Adrenal gland (tissue), 5 donors: ENCODE measurements at regions not wholly inside any gene's neighbourhood (a gene's known extent, or its start where the extent isn't known, plus 50 kb on each side); places are given as distances from the start of the nearest gene placed in this dataset.

Source experiments
- POLR2A ChIP-seq, 2 donors: fragments of 450-650 bp; IDR thresholded peaks; one replicate each; pipeline ENCODE4 v1.6.1; 2017; ENCODE audit warnings: antibody characterized with exemption in 2 of 2, mild to moderate bottlenecking in 2 of 2, moderate library complexity in 1 of 2
- TF ChIP-seq, protein P1 (sequence below), 6 experiments: fragments of 450-650 bp in 4 of 6; fragments of 200-600 bp in 2 of 6; sonication (generic) in 1 of 6; IDR thresholded peaks; 1 replicate in 5 of 6; 2 replicates in 1 of 6; pipeline versions ENCODE4 v1.5.1 to v1.8.0; 2016 to 2021; ENCODE audit warnings: antibody characterized with exemption in 6 of 6, mild to moderate bottlenecking in 2 of 6, moderate library complexity in 1 of 6
- donor health status: DM: no; HTN: no; CAD: no.

DNA sequence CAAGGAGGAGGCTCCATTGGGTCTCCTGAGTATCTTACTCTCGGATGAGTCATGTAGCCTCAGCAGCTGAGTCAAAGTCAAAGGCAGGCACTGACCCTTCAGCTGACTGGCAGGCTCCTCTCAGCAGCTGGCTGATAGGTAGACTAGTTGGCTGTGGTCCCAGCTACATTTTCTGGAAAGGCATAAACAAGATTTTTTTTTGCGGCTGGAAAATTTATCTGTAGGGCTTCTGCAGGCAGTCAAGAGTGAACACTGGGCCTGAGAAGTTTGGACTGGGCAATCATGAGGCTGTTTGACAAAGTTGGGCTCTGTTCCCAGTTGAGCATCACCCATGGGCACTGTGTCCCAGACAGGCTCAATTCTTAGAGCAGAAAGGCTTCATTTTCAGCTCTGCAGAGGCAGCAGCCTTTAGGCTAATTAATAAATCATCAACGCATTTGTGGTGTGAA, 796.2 kb downstream of the CCSER2 start:
- TF ChIP-seq, protein P1, sequence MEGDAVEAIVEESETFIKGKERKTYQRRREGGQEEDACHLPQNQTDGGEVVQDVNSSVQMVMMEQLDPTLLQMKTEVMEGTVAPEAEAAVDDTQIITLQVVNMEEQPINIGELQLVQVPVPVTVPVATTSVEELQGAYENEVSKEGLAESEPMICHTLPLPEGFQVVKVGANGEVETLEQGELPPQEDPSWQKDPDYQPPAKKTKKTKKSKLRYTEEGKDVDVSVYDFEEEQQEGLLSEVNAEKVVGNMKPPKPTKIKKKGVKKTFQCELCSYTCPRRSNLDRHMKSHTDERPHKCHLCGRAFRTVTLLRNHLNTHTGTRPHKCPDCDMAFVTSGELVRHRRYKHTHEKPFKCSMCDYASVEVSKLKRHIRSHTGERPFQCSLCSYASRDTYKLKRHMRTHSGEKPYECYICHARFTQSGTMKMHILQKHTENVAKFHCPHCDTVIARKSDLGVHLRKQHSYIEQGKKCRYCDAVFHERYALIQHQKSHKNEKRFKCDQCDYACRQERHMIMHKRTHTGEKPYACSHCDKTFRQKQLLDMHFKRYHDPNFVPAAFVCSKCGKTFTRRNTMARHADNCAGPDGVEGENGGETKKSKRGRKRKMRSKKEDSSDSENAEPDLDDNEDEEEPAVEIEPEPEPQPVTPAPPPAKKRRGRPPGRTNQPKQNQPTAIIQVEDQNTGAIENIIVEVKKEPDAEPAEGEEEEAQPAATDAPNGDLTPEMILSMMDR (IDR thresholded peaks at IDR 0.05): no peak
- no peak for TF ChIP-seq POLR2A (IDR thresholded peaks at IDR 0.05)
